Activated effector memory CD4-positive, alpha-beta T cell treated with Interleukin-2 at 50 U/mL for 16 hours (primary cell): ENCODE measurements at regions not wholly inside any gene's neighbourhood (a gene's known extent, or its start where the extent isn't known, plus 50 kb on each side); places are given as distances from the start of the nearest gene placed in this dataset.

ENCODE experiments used
- DNase-seq: peaks from one replicate; pipeline ENCODE4 v3.0.0-alpha.2; 2020

- no peak for DNase-seq
These were observed 118.0 kb upstream of the PITRM1 start for GRCh38 chr10:3290550-3290949.

GRCh38 chr10:3287572-3288445, 115.2 kb upstream of the PITRM1 start:
- DNase-seq, result no peak

GRCh38 chr10:3282674-3283017, 110.1 kb upstream of the PITRM1 start:
- no peak for DNase-seq

DNA sequence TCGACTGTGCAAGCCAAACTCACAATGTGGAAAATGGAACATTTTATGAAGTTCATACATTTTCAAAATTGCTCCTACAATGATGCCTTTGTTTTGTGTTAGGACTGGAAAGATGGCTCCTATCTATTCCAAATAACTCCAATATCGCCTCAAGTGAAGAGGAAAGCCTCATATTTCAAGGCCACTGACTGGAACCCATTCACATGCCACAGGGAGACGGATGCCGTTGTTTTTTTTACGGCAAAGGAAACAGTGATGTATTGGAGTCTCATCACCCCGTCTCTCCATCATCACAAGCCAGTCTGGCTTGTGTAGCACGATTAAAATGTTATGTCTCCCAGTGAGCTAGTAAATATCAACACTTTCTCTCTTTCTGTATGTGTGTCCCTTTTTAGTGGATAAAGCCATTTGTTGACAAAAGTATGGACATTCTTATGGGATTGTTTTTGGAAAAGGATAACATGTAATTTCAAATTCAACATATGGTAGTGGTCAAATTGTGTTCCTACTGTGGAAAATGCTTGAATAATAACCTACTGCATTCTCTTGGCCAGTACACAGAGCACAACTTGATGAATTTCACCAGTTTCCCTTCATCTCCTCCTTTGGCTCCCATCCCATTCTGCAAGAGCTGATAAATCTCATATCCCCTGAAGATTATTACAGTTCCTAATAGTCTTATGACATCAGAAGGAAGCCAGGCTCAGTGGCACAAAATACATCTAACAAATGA, 109.5 kb upstream of the PITRM1 start:
- no peak for DNase-seq

DNA sequence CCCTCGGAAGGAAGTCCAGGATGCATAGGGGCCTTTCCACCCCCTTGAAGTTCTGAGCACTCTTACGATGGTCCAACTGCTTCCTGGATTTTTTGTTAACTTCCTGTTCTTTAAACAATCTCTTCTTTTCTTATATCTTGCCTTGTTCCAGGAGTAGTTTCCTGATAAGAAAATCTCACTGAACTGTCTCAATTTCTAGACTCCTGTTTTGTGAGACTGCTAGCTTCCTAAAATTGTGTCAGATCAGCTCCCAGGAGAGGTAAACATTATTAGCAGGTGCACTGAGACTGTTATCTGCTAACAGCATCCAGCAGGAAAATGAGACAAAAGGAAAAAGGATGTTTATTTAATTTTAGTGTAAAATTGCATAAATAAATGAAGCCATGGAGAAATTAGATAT, 106.2 kb upstream of the PITRM1 start:
- DNase-seq, result no peak

DNA sequence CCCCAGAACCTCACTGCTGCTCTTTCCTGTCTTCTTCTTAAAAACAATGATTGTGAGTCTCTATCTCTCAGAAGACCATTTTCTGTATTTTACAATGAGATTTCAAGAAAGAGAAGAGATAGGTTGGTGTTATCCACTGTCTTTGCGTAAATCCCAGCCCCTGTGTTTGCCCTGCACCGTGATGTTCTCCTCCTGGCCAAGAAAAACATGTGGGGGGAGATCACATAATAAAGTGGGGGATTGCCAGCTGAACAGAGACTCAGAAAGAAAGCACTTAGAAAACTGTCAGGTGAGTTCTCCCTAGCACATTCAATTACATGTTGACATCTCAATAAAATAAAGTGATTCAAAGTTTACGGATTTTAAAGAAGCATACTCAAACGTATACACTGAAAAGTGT, 105.0 kb upstream of the PITRM1 start:
- DNase-seq, result no peak

DNA sequence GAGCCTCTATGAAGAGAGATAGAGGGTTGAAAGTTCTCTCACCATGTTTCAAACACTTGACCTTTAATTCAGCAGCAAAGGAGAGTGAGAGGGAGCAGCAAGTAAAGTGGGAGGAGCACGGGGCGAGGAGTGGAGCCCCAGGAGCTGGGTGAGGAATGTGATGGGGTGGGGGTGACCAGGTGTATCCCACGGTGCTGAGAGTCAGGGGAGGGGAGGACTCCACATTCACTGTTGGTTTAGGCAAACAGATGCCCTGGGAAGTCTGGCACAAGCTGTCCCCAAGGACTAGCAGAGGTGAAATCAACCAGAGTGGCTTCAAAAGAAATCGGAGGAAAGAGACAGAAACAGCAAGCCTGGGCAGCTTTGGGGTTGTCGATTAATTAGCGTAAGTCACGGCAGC, 101.8 kb upstream of the PITRM1 start:
- DNase-seq, result no peak

DNA sequence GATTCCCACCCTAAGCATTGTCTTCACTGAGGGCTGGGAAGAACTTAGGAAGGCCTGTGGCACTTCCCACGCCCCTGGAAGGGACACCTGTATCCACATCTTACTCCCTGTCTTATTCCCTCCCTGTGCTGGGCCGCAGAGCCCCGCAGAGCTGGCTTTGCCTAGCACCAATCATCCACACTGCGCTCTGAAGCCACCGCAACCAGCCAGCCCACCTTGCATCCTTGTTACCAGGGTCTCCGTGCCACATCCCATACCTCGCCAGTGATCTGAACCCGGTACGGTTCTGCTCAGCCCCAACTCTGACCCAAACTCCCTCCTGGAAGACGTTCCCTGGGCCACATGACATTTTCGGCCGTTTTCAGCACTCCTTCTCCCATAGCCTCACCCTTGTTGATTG, 101.4 kb upstream of the PITRM1 start:
- DNase-seq, result no peak

- no peak for DNase-seq
These were observed 99.7 kb upstream of the PITRM1 start for GRCh38 chr10:3272300-3272699.

DNA sequence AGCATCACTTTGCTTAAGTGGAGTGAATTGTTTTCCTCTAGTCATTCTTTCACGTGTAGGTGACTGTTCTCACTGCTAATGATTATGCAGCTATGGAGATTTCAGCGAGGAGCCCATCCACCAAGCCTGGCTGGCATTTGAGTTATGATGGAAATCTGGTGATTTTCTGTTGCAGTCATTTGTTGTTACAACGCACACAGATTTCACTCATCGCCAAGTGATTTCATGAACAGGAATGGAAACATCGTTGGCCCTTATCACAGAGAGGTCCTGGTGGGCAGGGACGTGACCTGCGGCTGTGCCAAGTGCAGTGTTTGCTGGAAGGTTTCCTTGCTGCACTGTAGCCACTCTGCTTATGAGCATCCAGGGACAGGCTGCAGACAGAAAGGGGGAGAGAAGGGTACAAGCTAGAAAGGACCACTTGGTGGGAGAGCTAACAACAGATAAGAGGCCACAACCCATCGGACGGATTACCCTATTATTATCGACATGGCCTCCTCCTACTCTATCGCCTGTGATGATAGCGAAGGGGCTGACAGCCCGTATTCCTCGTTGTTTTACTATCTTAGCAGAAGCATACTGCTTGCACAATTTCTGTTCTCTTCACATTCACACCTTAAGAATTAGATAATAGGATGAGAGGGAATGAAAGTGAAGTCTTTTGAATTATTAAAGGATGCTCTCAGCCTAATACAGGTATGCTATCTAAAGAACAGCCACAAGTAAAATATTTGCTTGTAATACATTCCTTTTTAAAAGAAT, 99.0 kb upstream of the PITRM1 start:
- DNase-seq, result no peak

DNA sequence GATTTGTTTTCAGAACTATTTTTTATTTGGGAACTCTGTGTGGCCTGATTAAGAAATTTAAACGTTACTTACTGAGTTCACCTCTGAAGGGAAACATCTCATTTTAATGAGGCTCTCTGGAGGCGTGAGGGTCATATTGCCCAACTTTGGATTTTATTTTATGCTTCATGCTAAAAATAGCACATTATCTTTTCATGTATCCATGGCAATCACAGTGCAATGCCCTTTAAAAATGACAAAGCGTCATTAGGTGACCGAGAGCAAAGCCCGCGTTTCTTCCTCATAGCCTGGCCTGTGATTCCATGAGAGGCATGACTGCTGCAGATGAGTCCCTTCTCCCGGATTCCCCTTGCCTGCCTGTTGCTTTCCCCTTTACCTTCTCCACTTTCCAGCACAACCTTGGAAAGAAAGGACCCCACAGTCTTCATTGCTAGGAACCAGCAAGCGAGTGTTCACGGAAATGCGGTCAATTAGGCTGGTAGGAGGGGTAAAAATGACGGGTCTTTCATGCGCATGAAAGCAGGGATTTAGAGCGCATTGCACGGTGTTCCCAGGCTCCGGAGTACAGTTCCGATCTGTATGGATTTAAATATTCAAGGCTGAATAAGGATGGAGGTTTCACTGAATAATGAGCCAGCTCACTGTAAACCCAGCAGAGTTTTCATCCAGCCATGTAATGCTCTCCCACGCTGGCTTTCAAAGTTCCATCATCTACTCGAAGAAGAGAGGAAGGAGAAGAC, 98.2 kb upstream of the PITRM1 start:
- DNase-seq, result no peak

DNA sequence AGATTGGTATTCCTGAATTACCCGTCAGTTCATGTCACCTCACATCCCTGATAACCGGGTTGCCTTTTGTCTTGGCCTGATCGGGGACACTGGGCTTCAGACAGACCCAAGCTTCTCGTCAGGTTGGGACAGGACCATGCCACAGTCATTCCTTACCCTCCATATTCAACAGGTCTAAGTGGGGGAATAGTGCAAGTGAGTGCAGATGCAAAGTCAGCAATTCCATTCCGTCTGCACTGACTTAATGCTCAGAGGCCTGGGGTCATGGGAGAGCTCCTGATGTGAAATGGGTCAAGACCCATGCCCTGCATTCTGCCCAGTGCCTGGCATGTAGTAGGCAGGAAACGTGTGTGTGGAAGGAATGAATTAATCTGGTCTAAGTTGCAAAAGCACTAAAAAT, 95.4 kb upstream of the PITRM1 start:
- no peak for DNase-seq

DNA sequence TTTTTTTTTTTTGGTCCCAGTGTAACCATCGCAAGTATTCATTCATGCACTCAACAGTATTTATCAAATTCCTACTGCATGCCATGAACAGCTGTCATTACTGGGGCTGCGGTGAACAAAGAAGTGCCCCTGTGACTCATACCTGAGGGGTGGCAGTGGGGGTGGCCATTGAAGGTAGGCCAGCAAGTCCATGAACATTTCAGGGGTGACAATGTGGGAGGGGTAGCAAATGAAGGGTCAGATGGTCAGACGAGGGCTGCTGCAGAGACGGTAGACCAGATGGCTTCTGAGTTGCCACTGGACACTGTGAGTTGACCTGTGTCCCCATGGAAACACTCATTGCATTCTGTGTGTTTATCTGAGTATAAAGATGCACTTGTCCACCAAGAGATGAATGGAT, 92.5 kb upstream of the PITRM1 start:
- DNase-seq, result no peak

GRCh38 chr10:3264161-3264761, 91.7 kb upstream of the PITRM1 start:
- no peak for DNase-seq

DNA sequence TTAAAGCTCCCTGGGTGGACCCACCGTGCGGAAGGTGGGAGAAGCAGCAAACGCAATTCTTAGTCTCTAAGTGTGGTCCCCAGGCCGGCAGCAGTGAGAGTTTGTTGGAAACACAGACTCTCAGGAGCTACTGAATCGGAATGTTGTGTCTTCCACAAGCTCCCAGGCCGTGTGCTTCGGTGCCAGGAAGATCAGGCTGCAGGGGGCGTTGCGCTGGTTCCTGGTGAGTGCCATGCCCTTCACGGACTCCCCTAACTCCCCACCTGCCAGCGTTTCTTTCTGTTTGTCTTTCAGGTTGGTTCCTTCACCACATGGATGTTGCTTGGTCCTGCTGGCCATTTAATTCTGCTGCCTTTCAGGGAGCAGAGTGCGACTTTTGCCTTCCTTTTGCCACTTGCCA, 91.2 kb upstream of the PITRM1 start:
- no peak for DNase-seq

GRCh38 chr10:3263082-3263481, 90.5 kb upstream of the PITRM1 start:
- no peak for DNase-seq

- no peak for DNase-seq
These were observed 89.3 kb upstream of the PITRM1 start for GRCh38 chr10:3261921-3262320.

GRCh38 chr10:3260066-3260834, 87.7 kb upstream of the PITRM1 start:
- no peak for DNase-seq

DNA sequence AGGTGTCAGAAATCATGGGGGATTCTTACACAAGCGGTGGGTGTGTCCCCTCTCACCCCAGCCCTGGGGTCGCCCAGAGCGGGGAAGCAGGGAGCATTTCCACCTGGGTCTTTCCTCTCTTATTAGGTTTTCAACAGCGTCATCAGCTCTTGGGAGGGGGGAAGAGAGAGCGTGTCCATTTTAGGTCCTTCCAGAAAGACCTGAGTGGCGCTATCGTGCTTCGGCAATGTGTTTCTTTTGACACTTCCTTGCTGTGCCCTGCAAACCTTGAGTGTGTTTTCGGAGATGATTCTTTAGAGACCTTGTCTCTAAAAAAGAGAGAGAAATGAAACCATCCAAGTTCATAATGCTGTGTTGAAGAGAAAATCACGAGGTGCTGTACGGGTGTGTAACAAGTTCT, 86.9 kb upstream of the PITRM1 start:
- DNase-seq, result no peak

- no peak for DNase-seq
These were observed 85.8 kb upstream of the PITRM1 start for GRCh38 chr10:3258394-3258793.

- DNase-seq, result no peak
These were observed 83.0 kb upstream of the PITRM1 start for GRCh38 chr10:3255616-3256015.

- no peak for DNase-seq
These were observed 82.5 kb upstream of the PITRM1 start for GRCh38 chr10:3255075-3255474.
